ENCODE measurements at regions not wholly inside any gene's neighbourhood (a gene's known extent, or its start where the extent isn't known, plus 50 kb on each side); places are given as distances from the start of the nearest gene placed in this dataset.
"Not testable (repeated sequence)": the region's sequence is repeated elsewhere in the genome, so short reads cannot be mapped to it uniquely, and the experiment has no call there.

GRCh38 chr22:48402591-48403031 is 1425.1 kb downstream of the BRD1 start (continued):
- TF ChIP-seq MBD4 (IDR thresholded peaks at IDR 0.05; ENCODE audit: borderline replicate concordance, low read length): no peak

- H2AFZ ChIP-seq (ENCODE audit: low read length); H3K79me2 ChIP-seq (ENCODE audit: insufficient read depth, low read length); ATAC-seq; intact Hi-C loops (cut with micrococcal nuclease; ENCODE audit: unreplicated experiment); DNase-seq (ENCODE audit: low spot score); H4K20me1 ChIP-seq (ENCODE audit: insufficient read depth, low read length); CTCF ChIA-PET (ENCODE audit: low intra/inter-chr PET ratio, low total read pairs); H3K27ac ChIP-seq (ENCODE audit: extremely low read length, insufficient read depth, low read length); H3K4me3 ChIP-seq (replicated peaks in 1 of 3; ENCODE audit: insufficient read depth in 1 of 3, low read depth in 2 of 3, low read length in 3 of 3); in situ Hi-C loops (cut with HindIII; ENCODE audit: extremely low pct_ligation_motif_present, low pct_unique_long_range_greater_than_20kb); H3K9ac ChIP-seq (ENCODE audit: insufficient read depth, low read depth, low read length); H3K4me2 ChIP-seq (ENCODE audit: low read depth, low read length); H3K36me3 ChIP-seq (replicated peaks in 1 of 2; ENCODE audit: control insufficient read depth in 1 of 2, insufficient read depth in 2 of 2, low read length in 2 of 2); H3K9me3 ChIP-seq (ENCODE audit: low read length); FAIRE-seq; BruUV-seq (replicated peaks); POLR2A ChIA-PET: not testable (repeated sequence)
- Histone ChIP-seq H3K27me3 (ENCODE audit: control insufficient read depth in 1 of 2, insufficient read depth in 2 of 2, low read length in 2 of 2) (peaks cover 3 to 34% of the 10 kb centered on the region in 2 experiments; a peak in 2 of 5 replicates), H3K4me1 (ENCODE audit: insufficient read depth, low read length) (peaks cover 10% of the 10 kb centered on the region)
- WGBS (ENCODE audit: low lambda C conversion rate): 87% methylated on average over 1 of the region's 1 CpG
Observed at GRCh38 chr22:48401523-48401922, 1426.2 kb downstream of the BRD1 start.

- Histone ChIP-seq H3K4me1 (ENCODE audit: insufficient read depth, low read length) (peaks cover 14% of the 10 kb centered on the region), H3K9me3 (ENCODE audit: low read length) (no peaks in the 10 kb centered on the region), H4K20me1 (ENCODE audit: insufficient read depth, low read length) (no peaks in the 10 kb centered on the region), H3K79me2 (ENCODE audit: insufficient read depth, low read length) (no peaks in the 10 kb centered on the region), H2AFZ (ENCODE audit: low read length) (no peak overlapping the region), H3K27me3 (ENCODE audit: control insufficient read depth in 1 of 2, insufficient read depth in 2 of 2, low read length in 2 of 2) (peaks cover 0 to 38% of the 10 kb centered on the region in 2 experiments; a peak in 1 of 5 replicates), H3K9ac (ENCODE audit: insufficient read depth, low read depth, low read length) (no peak overlapping the region), H3K36me3 (replicated peaks in 1 of 2; ENCODE audit: control insufficient read depth in 1 of 2, insufficient read depth in 2 of 2, low read length in 2 of 2) (no peaks in the 10 kb centered on the region), H3K4me3 (replicated peaks in 1 of 3; ENCODE audit: insufficient read depth in 1 of 3, low read depth in 2 of 3, low read length in 3 of 3) (no peak overlapping the region), H3K4me2 (ENCODE audit: low read depth, low read length) (no peak overlapping the region), H3K27ac (ENCODE audit: extremely low read length, insufficient read depth, low read length) (no peak overlapping the region)
- ChIA-PET POLR2A (no interaction called here), CTCF (ENCODE audit: low intra/inter-chr PET ratio, low total read pairs) (no interaction called here)
- in situ Hi-C loops (cut with HindIII; ENCODE audit: extremely low pct_ligation_motif_present, low pct_unique_long_range_greater_than_20kb): no loop called here
- no peak for FAIRE-seq
- BruUV-seq (replicated peaks): no TSS peak
- intact Hi-C loops (cut with micrococcal nuclease; ENCODE audit: unreplicated experiment): no loop called here
- no peak for ATAC-seq
- 36% methylated on average over 11 of the region's 11 CpGs for WGBS (ENCODE audit: low lambda C conversion rate)
- TF ChIP-seq XBP1 (CRISPR knock-in tag; IDR thresholded peaks at IDR 0.05): no peak
- no peak for TF ChIP-seq ZNF616 (CRISPR knock-in tag; IDR thresholded peaks at IDR 0.05; ENCODE audit: low read depth)
- TF ChIP-seq KDM4B (CRISPR knock-in tag; IDR thresholded peaks at IDR 0.05): no peak
- TF ChIP-seq NPAS2 (CRISPR knock-in tag; IDR thresholded peaks at IDR 0.05; ENCODE audit: borderline replicate concordance): no peak
- no peak for TF ChIP-seq HMG20A (CRISPR knock-in tag; IDR thresholded peaks at IDR 0.05; ENCODE audit: borderline replicate concordance)
- TF ChIP-seq MTF2 (CRISPR knock-in tag; IDR thresholded peaks at IDR 0.05; ENCODE audit: borderline replicate concordance): no peak
- no peak for TF ChIP-seq EP300 (IDR thresholded peaks at IDR 0.05; ENCODE audit: low read depth in 2 of 2, low read length in 2 of 2)
- TF ChIP-seq EP300 (CRISPR knock-in tag; IDR thresholded peaks at IDR 0.05; ENCODE audit: borderline replicate concordance): no peak
- TF ChIP-seq MAX (IDR thresholded peaks at IDR 0.05): no peak
- no peak for TF ChIP-seq ZNF382 (CRISPR knock-in tag; IDR thresholded peaks at IDR 0.05; ENCODE audit: borderline replicate concordance)
- DNase-seq (ENCODE audit: low spot score): no peak
Observed at GRCh38 chr22:48398181-48398905, 1429.3 kb downstream of the BRD1 start.

All from HepG2 (cell line).